H9 (cell line): ENCODE measurements at regions not wholly inside any gene's neighbourhood (a gene's known extent, or its start where the extent isn't known, plus 50 kb on each side); places are given as distances from the start of the nearest gene placed in this dataset.

Experiments used
- DNase-seq: peaks from one replicate; pipeline ENCODE4 v3.0.0-alpha.2; 2017
- H2AFZ ChIP-seq: one replicate; pipeline ENCODE4 v1.6.1; 2013; ENCODE audit warnings: mild to moderate bottlenecking, low read length, control low read depth, moderate library complexity
- H2AK5ac ChIP-seq: 2 replicates; pipeline ENCODE4 v1.6.1; 2013; ENCODE audit warnings: low read length, control low read depth, mixed read lengths; ENCODE audit not compliant: insufficient read length
- H2BK120ac ChIP-seq: one replicate; pipeline ENCODE4 v1.6.1; 2013; ENCODE audit warnings: low read depth, mild to moderate bottlenecking, low read length, control low read depth, inconsistent platforms; ENCODE audit not compliant: poor library complexity, severe bottlenecking
- H2BK12ac ChIP-seq: 2 replicates; pipeline ENCODE4 v1.6.1; 2013; ENCODE audit warnings: low read length, control low read depth, mixed read lengths, low read depth; ENCODE audit not compliant: insufficient read length
- H2BK15ac ChIP-seq: 2 replicates; pipeline ENCODE4 v1.6.1; 2013; ENCODE audit warnings: low read depth, low read length, control low read depth
- H2BK20ac ChIP-seq: one replicate; pipeline ENCODE4 v1.6.1; 2013; ENCODE audit warnings: low read depth, mild to moderate bottlenecking, low read length, control low read depth, inconsistent platforms; ENCODE audit not compliant: poor library complexity, severe bottlenecking
- H2BK5ac ChIP-seq: 2 replicates; pipeline ENCODE4 v1.6.1; 2013; ENCODE audit warnings: low read length, control low read depth, mixed read lengths; ENCODE audit not compliant: insufficient read length
- H3K14ac ChIP-seq: 2 replicates; pipeline ENCODE4 v1.6.1; 2013; ENCODE audit warnings: low read length, control low read depth; ENCODE audit not compliant: insufficient read depth
- H3K18ac ChIP-seq: 2 replicates; pipeline ENCODE4 v1.6.1; 2013; ENCODE audit warnings: low read depth, mild to moderate bottlenecking, mixed read lengths, low read length, control low read depth; ENCODE audit not compliant: insufficient read length
- H3K23ac ChIP-seq: 2 replicates; pipeline ENCODE4 v1.6.1; 2013; ENCODE audit warnings: low read length, control low read depth, mixed read lengths, low read depth; ENCODE audit not compliant: insufficient read length
- H3K23me2 ChIP-seq: 2 replicates; pipeline ENCODE4 v1.6.1; 2013; ENCODE audit warnings: low read depth, mild to moderate bottlenecking, mixed read lengths, low read length, control low read depth; ENCODE audit not compliant: insufficient read length, poor library complexity, severe bottlenecking
- H3K27ac ChIP-seq: 2 replicates; pipeline ENCODE4 v1.5.1; 2013; ENCODE audit warnings: low read length, control low read depth, mixed read lengths, low read depth; ENCODE audit not compliant: insufficient read length
- H3K27me3 ChIP-seq: 2 replicates; pipeline ENCODE4 v1.6.1; 2013; ENCODE audit warnings: low read length, control low read depth, inconsistent platforms; ENCODE audit not compliant: insufficient read depth
- H3K4ac ChIP-seq: 2 replicates; pipeline ENCODE4 v1.6.1; 2013; ENCODE audit warnings: low read depth, mild to moderate bottlenecking, control low read depth, inconsistent platforms, low read length, moderate library complexity
- H3K4me1 ChIP-seq: 2 replicates; pipeline ENCODE4 v1.6.1; 2013; ENCODE audit warnings: low read length, control low read depth, inconsistent platforms; ENCODE audit not compliant: insufficient read depth
- H3K4me2 ChIP-seq: 2 replicates; pipeline ENCODE4 v1.6.1; 2013; ENCODE audit warnings: low read length, control low read depth, mixed read lengths; ENCODE audit not compliant: insufficient read length, insufficient read depth
- H3K56ac ChIP-seq: 2 replicates; pipeline ENCODE4 v1.6.1; 2013; ENCODE audit warnings: low read depth, mild to moderate bottlenecking, mixed read lengths, low read length, control low read depth; ENCODE audit not compliant: insufficient read length
- H3K79me1 ChIP-seq: 2 replicates; pipeline ENCODE4 v1.6.1; 2013; ENCODE audit warnings: low read depth, mild to moderate bottlenecking, moderate library complexity, low read length, control low read depth, inconsistent platforms; ENCODE audit not compliant: insufficient read depth, poor library complexity, severe bottlenecking
- H3K79me2 ChIP-seq: 2 replicates; pipeline ENCODE4 v1.6.1; 2013; ENCODE audit warnings: low read length, control low read depth, inconsistent platforms; ENCODE audit not compliant: insufficient read depth
- H3K9ac ChIP-seq: 2 replicates; pipeline ENCODE4 v1.6.1; 2013; ENCODE audit warnings: low read length, control low read depth, mixed read lengths; ENCODE audit not compliant: insufficient read length; ENCODE audit errors: extremely low read depth
- H3K9me3 ChIP-seq: one replicate; pipeline ENCODE4 v1.6.1; 2013; ENCODE audit warnings: low read depth, low read length, inconsistent platforms; ENCODE audit not compliant: control insufficient read depth
- H3T11ph ChIP-seq: one replicate; pipeline ENCODE4 v1.6.1; 2013; ENCODE audit warnings: mild to moderate bottlenecking, low read length, control low read depth, inconsistent platforms
- H4K20me1 ChIP-seq: one replicate; pipeline ENCODE4 v1.6.1; 2013; ENCODE audit not compliant: control insufficient read depth, insufficient read length, insufficient read depth
- H4K5ac ChIP-seq: 2 replicates; pipeline ENCODE4 v1.6.1; 2013; ENCODE audit warnings: low read depth, mild to moderate bottlenecking, mixed read lengths, low read length, control low read depth; ENCODE audit not compliant: insufficient read length
- H4K8ac ChIP-seq: replicated peaks from 2 replicates; pipeline ENCODE4 v1.6.1; 2013; ENCODE audit warnings: low read length, control low read depth, mixed read lengths, low read depth; ENCODE audit not compliant: insufficient read length
- H4K91ac ChIP-seq: 2 replicates; pipeline ENCODE4 v1.6.1; 2013; ENCODE audit warnings: low read depth, mild to moderate bottlenecking, moderate library complexity, mixed read lengths, low read length, control low read depth; ENCODE audit not compliant: insufficient read length
- H3K27ac Mint-ChIP-seq, 3 experiments: 2 replicates in 2 of 3; 3 replicates in 1 of 3; pipeline ENCODE4 v1.8.0; 2020 to 2021; ENCODE audit warnings: mixed read lengths in 3 of 3, mild to moderate bottlenecking in 1 of 3, moderate library complexity in 1 of 3
- H3K27me3 Mint-ChIP-seq: 2 replicates; pipeline ENCODE4 v1.8.0; 2021; ENCODE audit warnings: low read depth, mild to moderate bottlenecking, moderate library complexity, mixed read lengths
- H3K36me3 Mint-ChIP-seq, 3 experiments: 2 replicates in 2 of 3; 3 replicates in 1 of 3; pipeline ENCODE4 v1.8.0; 2020 to 2021; ENCODE audit warnings: low read depth in 3 of 3, mixed read lengths in 3 of 3; ENCODE audit not compliant: insufficient read depth in 1 of 3
- H3K4me1 Mint-ChIP-seq, 2 experiments: 2 replicates each; pipeline ENCODE4 v1.8.0; 2020; ENCODE audit warnings: mixed read lengths in 2 of 2
- H3K4me3 Mint-ChIP-seq, 2 experiments: 2 replicates in 1 of 2; 3 replicates in 1 of 2; pipeline ENCODE4 v1.8.0; 2020 to 2021; ENCODE audit warnings: mild to moderate bottlenecking in 2 of 2, mixed read lengths in 2 of 2, moderate library complexity in 1 of 2
- H3K9me3 Mint-ChIP-seq, 2 experiments: 2 replicates in 1 of 2; 3 replicates in 1 of 2; pipeline ENCODE4 v1.8.0; 2020; ENCODE audit warnings: mild to moderate bottlenecking in 2 of 2, mixed read lengths in 2 of 2, moderate library complexity in 1 of 2
- CTCF ChIP-seq: fragments of 200-600 bp; sonication (generic); conservative IDR thresholded peaks from 3 replicates; pipeline ENCODE4 v1.8.0; 2021; ENCODE audit warnings: antibody characterized with exemption, mild to moderate bottlenecking
- WGBS: extraction: QIAGEN DNeasy Blood & Tissue Kit; methylation state at CpG from one replicate; pipeline ENCODE4 v1.1.7; 2013; ENCODE audit warnings: missing lambda C conversion rate, low lambda C conversion rate, mixed read lengths; ENCODE audit not compliant: insufficient read length; ENCODE audit errors: extremely low coverage; 5-methylcytosine and 5-hydroxymethylcytosine counted together

- Histone ChIP-seq H3K79me1 (no peaks in the 10 kb centered on the region), H3K23ac (no peak overlapping the region), H3K14ac (no peak overlapping the region), H3K18ac (no peak overlapping the region), H4K91ac (no peak overlapping the region), H3K79me2 (no peaks in the 10 kb centered on the region), H3K4me2 (no peak overlapping the region), H2AK5ac (no peak overlapping the region), H3K9ac (no peak overlapping the region), H3K9me3 (peaks cover 24% of the 10 kb centered on the region), H3T11ph (no peak overlapping the region), H3K23me2 (no peaks in the 10 kb centered on the region), H2BK5ac (no peak overlapping the region), H2BK15ac (no peak overlapping the region), H3K27me3 (no peaks in the 10 kb centered on the region), H3K4ac (no peak overlapping the region), H2BK12ac (no peak overlapping the region), H3K56ac (no peak overlapping the region), H3K27ac (no peak overlapping the region), H4K5ac (no peak overlapping the region), H3K4me1 (no peaks in the 10 kb centered on the region), H2AFZ (no peak overlapping the region), H4K8ac (no peak overlapping the region), H2BK20ac (no peak overlapping the region), H2BK120ac (no peak overlapping the region), H4K20me1 (no peaks in the 10 kb centered on the region)
- Mint-ChIP-seq H3K27ac (no peak overlapping the region), H3K4me3 (no peak overlapping the region), H3K27me3 (no peaks in the 10 kb centered on the region; the same call in 1 of the 2 replicates), H3K9me3 (peaks cover 0 to 33% of the 10 kb centered on the region in 2 experiments; a peak in 3 of 5 replicates), H3K4me1 (no peaks in the 10 kb centered on the region), H3K36me3 (no peaks in the 10 kb centered on the region; a peak in 1 of 7 replicates)
- DNase-seq = no peak
- TF ChIP-seq CTCF = no peak
- WGBS = no CpG with 5 or more reads among the region's 2 CpGs
Observed at GRCh38 chrX:20825984-20826383, 548.2 kb upstream of the CNKSR2 start.
